Keratinocyte (primary cell): ENCODE measurements at regions not wholly inside any gene's neighbourhood (a gene's known extent, or its start where the extent isn't known, plus 50 kb on each side); places are given as distances from the start of the nearest gene placed in this dataset.

Experiments
- CTCF ChIP-seq, 3 experiments: IDR thresholded peaks in 1 of 3; conservative IDR thresholded peaks in 1 of 3; optimal IDR thresholded peaks in 1 of 3; 2 replicates in 2 of 3; 3 replicates in 1 of 3; pipeline versions ENCODE3 to v1.5.1; 2011; ENCODE audit warnings: low read length in 3 of 3, mild to moderate bottlenecking in 3 of 3, moderate library complexity in 2 of 3, control low read depth in 1 of 3, inconsistent platforms in 1 of 3; ENCODE audit not compliant: insufficient read depth in 2 of 3; ENCODE audit errors: extremely low read depth in 1 of 3
- EZH2 ChIP-seq: IDR thresholded peaks from one replicate; pipeline ENCODE4 v1.6.1; 2012; ENCODE audit warnings: inconsistent platforms, mild to moderate bottlenecking, low read length, moderate library complexity

GRCh38 chr14:98822917-98823316, 449.1 kb downstream of the BCL11B start:
- TF ChIP-seq CTCF (optimal IDR thresholded peaks at IDR 0.05 in 1 of 3, IDR thresholded peaks at IDR 0.05 in 1 of 3, conservative IDR thresholded peaks at IDR 0.05 in 1 of 3; ENCODE audit: extremely low read depth in 1 of 3, insufficient read depth in 2 of 3, low read length in 3 of 3): no peak
- no peak for TF ChIP-seq EZH2
